Large intestine (tissue), 3 donors: ENCODE measurements at regions not wholly inside any gene's neighbourhood (a gene's known extent, or its start where the extent isn't known, plus 50 kb on each side); places are given as distances from the start of the nearest gene placed in this dataset.
A peak's percentile ranks its signal among the peaks of the same experiment; 100 is the strongest.

Experiments
- DNase-seq, 2 donors: peaks; one replicate each; pipeline versions ENCODE4 v3.0.0 to v3.0.0-alpha.2; 2013
- H3K27ac ChIP-seq: one replicate; pipeline ENCODE4 v1.5.1; 2013; ENCODE audit warnings: low read length
- H3K27me3 ChIP-seq: 2 replicates; pipeline ENCODE4 v1.6.1; 2013; ENCODE audit warnings: low read length; ENCODE audit not compliant: control insufficient read depth, insufficient read depth
- H3K36me3 ChIP-seq: 2 replicates; pipeline ENCODE4 v1.6.1; 2013; ENCODE audit warnings: low read length; ENCODE audit not compliant: control insufficient read depth, insufficient read depth
- H3K4me1 ChIP-seq: one replicate; pipeline ENCODE4 v1.6.1; 2013; ENCODE audit warnings: low read length; ENCODE audit not compliant: control insufficient read depth, insufficient read depth
- H3K4me3 ChIP-seq: one replicate; pipeline ENCODE4 v1.5.1; 2013; ENCODE audit warnings: low read length
- H3K9me3 ChIP-seq: one replicate; pipeline ENCODE4 v1.6.1; 2013; ENCODE audit warnings: mild to moderate bottlenecking, low read depth, low read length, moderate library complexity; ENCODE audit not compliant: control insufficient read depth
- WGBS: methylation state at CpG from one replicate; pipeline ENCODE4 v1.1.5; 2013; ENCODE audit warnings: low lambda C conversion rate; ENCODE audit not compliant: insufficient coverage; 5-methylcytosine and 5-hydroxymethylcytosine counted together

DNA sequence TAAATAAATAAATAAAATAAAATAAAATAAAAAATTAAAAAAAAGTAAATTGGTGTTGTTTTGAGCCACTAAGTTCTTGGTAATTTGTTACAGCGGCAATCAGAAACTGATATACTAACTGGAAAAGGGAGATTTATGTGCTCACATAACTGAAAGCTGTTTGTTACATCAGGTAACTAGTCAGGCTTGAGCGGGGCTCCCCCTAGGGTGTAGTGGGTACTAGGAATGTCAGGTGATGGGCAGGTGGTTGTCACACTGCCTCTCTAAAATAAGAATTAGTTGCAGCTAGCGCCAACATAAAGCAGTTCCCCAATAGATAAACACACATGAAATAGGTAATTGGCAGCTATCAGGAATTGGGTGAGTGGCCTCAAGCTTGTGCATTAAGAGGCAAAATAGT is 1336.9 kb downstream of the XPNPEP1 start:
- WGBS: no CpG with 5 or more reads among the region's 3 CpGs
- no peak overlapping the region for H3K4me3 ChIP-seq

DNA sequence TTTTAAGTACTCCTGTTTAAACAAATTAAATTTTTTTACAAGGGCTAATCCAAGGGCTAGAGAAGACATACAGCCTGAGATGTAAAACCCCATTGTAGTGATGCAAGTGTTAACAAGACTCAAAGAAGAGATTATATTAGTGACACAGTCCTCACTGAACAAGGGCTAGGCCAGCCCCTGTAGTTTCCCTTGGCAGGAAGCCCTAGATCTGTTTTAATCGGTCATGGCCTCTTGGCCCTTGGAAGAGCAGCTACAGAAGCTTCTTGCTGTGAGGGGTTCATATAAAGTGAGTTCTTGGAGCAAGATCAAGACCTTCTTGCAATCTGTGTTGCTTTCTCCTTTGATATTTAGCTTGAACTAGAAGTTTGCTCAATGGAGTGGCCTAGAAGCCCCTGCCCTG is 1339.4 kb downstream of the XPNPEP1 start:
- no peaks in the 10 kb centered on the region for H3K27me3 ChIP-seq
- no CpG with 5 or more reads among the region's 1 CpG for WGBS
- H3K4me1 ChIP-seq: peaks cover 5% of the 10 kb centered on the region
- no peak for DNase-seq
- H3K9me3 ChIP-seq: no peaks in the 10 kb centered on the region
- no peak overlapping the region for H3K27ac ChIP-seq
- no peaks in the 10 kb centered on the region for H3K36me3 ChIP-seq
- H3K4me3 ChIP-seq: no peak overlapping the region

More for the DNA sequence above, 1336.9 kb downstream of the XPNPEP1 start:
- H3K4me1 ChIP-seq: peaks cover 5% of the 10 kb centered on the region
- no peaks in the 10 kb centered on the region for H3K27me3 ChIP-seq
- H3K9me3 ChIP-seq: no peaks in the 10 kb centered on the region
- no peaks in the 10 kb centered on the region for H3K36me3 ChIP-seq
- no peak overlapping the region for H3K27ac ChIP-seq
- DNase-seq: no peak

DNA sequence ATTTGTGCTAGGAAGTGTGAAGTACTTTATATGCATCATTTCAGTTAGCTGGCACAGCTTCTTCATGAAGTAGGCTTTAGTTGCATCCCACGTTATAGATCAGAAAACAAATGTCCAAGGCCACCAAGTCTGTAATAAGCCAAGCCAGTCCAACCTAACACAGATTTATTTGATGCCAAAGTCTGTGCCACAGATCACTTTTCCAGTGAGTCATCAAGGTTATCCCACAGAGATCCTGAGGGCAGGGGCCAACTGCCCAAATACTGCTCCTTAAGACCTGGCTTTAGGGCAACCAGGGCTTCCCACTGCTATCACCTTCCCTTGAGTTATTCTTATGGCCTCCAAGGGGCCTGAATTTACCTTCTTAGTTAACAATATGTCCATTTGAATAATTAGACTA is 1340.4 kb downstream of the XPNPEP1 start:
- Histone ChIP-seq H3K4me3 (no peak overlapping the region), H3K27me3 (no peaks in the 10 kb centered on the region), H3K4me1 (peaks cover 5% of the 10 kb centered on the region), H3K9me3 (no peaks in the 10 kb centered on the region), H3K36me3 (no peaks in the 10 kb centered on the region), H3K27ac (peak overlapping the region; percentile 2)
- DNase-seq: no peak
- WGBS: no CpG with 5 or more reads among the region's 1 CpG

DNA sequence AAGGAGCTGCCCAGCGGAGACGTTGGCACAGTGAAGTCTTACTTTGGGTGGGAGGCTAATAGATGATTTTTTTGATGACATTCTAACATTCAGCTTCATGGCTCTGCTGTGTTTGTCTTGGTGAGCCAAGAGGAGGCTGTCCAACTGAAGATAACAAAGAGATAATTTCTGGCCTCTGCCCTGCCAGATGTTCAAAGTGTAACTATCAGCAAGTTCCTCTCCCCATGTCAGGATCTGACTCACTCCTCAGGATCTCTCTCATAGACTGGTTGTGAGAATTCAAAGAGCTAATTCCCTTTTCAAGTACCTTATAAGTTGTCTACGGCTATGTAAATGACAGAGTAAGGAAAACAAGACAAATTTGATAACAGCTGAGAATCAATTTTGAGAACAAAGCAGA is 1340.9 kb downstream of the XPNPEP1 start:
- no peak overlapping the region for H3K4me3 ChIP-seq
- peaks cover 5% of the 10 kb centered on the region for H3K4me1 ChIP-seq
- no peaks in the 10 kb centered on the region for H3K9me3 ChIP-seq
- DNase-seq: peak; percentile 25 to 33
- WGBS: no CpG with 5 or more reads among the region's 3 CpGs
- H3K36me3 ChIP-seq: no peaks in the 10 kb centered on the region
- H3K27ac ChIP-seq: peak overlapping the region; percentile 2
- no peaks in the 10 kb centered on the region for H3K27me3 ChIP-seq

DNA sequence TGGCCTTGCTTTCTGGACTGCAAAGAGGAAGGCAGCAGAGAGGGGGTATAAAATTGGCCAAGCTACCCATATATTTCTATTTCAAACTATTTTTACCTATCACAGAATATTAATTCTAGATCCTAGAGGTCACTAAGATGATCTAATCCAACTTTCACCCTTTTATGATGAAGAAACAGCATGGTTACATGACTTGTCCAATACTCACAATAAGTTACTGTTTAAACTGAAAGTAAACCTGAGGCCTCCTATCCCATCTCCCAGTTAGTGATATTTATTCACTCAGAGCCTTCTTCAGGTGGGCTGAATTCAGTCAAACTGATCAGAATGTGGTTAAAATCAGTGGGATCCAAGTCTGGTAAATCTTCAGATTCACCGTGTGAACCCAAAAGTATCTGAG is 1345.1 kb downstream of the XPNPEP1 start:
- no peaks in the 10 kb centered on the region for H3K9me3 ChIP-seq
- H3K27me3 ChIP-seq: no peaks in the 10 kb centered on the region
- no peaks in the 10 kb centered on the region for H3K36me3 ChIP-seq
- no peak for DNase-seq
- H3K27ac ChIP-seq: no peak overlapping the region
- no CpG with 5 or more reads among the region's 1 CpG for WGBS
- peaks cover 5% of the 10 kb centered on the region for H3K4me1 ChIP-seq
- H3K4me3 ChIP-seq: no peak overlapping the region

DNA sequence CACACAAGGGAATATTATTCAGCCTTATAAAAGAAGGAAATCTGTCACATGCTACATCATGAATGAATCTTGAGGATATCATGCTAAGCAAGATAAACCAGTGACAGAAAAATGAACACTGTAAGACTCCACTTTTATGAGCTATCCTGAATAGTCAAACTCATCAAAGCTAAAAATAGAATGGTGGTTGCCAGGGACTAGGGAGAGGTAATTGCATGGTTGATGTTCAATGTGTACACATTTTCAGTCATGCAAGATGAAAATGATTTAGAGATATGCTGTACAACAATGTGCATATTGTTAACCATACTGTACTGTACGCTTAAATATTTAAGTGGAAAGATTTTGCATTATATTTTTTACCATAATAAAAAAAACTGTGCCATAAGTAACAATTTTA is 1349.1 kb downstream of the XPNPEP1 start:
- Histone ChIP-seq H3K4me1 (no peaks in the 10 kb centered on the region), H3K27me3 (no peaks in the 10 kb centered on the region), H3K36me3 (no peaks in the 10 kb centered on the region), H3K4me3 (no peak overlapping the region), H3K27ac (no peak overlapping the region), H3K9me3 (no peaks in the 10 kb centered on the region)
- DNase-seq: no peak
- 89% methylated on average over 1 of the region's 1 CpG for WGBS

DNA sequence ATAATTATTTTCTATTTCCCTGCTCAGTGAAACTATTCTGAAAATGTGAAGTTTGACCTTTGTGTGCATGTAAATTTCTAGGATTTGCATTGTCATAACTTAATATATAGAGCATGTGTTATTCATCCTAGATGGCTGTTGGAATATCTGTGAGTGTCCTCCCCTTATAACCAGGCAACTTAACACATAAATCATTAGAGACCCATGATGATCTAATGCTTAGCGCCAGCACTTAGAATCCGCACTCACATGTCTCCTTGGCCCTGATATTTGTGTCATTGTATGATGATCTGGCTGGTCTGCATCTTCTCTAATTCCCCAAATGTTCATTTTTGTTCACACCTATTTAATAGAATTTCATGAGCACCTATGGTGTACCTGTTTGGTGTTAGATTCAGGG is 1354.5 kb downstream of the XPNPEP1 start:
- Histone ChIP-seq H3K4me1 (no peaks in the 10 kb centered on the region), H3K4me3 (no peak overlapping the region), H3K27me3 (no peaks in the 10 kb centered on the region), H3K27ac (no peak overlapping the region), H3K9me3 (peaks cover 6% of the 10 kb centered on the region), H3K36me3 (no peaks in the 10 kb centered on the region)
- no CpG with 5 or more reads among the region's 2 CpGs for WGBS
- DNase-seq: no peak

DNA sequence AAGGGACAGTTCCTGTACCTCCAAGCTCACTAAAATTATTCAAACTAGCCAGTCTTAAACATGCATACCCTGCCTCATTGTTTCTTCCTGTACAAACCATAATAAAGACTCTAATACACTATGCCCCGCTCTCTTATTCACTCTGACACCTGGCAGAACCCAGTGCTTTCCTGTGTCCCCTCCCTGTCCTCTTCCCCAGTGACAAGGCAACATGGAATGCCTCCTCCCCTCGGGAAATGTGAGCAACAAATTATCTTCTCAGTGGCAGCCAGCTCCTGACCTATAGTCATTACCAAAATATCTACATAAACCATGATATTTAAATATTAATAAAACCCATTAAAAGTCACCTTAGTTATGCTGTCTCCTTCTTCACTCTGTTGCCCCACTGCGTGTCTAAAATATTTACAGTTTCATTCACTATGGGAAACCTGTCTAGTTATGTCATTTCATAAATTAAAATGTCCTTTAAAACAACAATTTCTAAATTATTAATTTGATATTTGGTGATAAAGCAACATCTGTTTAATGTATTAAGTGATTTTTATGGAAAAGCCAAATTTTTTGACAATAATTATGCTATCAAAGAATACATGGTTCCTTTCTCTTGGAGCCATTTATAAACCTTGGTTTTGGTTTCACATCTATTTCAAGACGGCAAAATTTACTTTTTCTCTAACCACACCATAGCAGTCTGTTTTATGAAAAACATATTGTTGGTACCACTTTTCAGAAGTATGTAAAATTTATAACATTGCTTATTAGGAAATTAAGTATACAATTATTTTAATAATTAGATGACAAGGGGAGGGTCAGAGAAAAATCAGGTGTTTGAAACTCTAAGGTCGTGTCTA is 1355.2 kb downstream of the XPNPEP1 start:
- peaks cover 6% of the 10 kb centered on the region for H3K9me3 ChIP-seq
- no peak overlapping the region for H3K27ac ChIP-seq
- no peaks in the 10 kb centered on the region for H3K4me1 ChIP-seq
- H3K4me3 ChIP-seq: no peak overlapping the region
- no peaks in the 10 kb centered on the region for H3K27me3 ChIP-seq
- 70% methylated on average over 2 of the region's 5 CpGs for WGBS
- no peaks in the 10 kb centered on the region for H3K36me3 ChIP-seq
- no peak for DNase-seq

DNA sequence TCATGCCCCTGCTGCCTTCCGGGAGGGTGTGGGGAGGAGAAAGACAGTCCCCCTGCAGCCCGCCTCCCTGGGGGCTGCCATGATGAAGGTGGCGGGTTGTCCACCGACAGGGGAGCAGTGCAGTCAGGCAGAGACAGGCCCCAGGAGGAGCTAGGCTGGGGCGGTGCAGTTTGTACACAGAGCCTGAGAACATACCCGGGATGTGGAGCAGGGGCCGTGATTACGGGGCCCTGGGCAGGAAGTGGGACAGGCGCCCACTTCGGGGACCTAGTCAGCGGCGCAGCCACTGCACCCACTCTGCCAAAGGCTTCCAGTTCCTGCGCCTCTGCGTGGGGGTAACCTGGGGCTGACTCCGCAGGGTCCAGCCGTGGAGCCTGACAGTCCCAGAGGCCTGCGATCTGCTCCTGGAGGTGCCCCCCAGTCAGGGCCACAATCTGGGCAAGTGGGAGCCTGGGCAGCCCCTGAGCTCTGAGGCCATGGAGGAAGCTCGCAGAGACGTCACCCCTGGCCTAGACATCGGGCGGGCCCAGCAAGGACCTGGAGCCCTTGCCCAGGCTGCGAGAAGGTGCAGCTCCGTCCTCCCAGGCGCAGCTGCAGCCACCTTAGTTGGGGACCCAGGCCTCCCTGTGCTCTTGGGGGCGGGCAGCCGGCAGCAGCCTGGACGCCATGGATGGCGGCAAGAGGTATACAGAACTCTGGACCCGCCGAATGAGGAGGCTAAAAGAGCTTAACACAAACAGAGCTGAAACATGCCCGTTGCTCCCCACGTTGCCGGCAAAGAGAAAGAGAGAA is 1356.8 kb downstream of the XPNPEP1 start:
- WGBS: 80% methylated on average over 1 of the region's 33 CpGs
- Histone ChIP-seq H3K9me3 (peaks cover 6% of the 10 kb centered on the region), H3K27me3 (no peaks in the 10 kb centered on the region), H3K4me1 (no peaks in the 10 kb centered on the region), H3K4me3 (no peak overlapping the region), H3K36me3 (no peaks in the 10 kb centered on the region), H3K27ac (no peak overlapping the region)
- DNase-seq: no peak

DNA sequence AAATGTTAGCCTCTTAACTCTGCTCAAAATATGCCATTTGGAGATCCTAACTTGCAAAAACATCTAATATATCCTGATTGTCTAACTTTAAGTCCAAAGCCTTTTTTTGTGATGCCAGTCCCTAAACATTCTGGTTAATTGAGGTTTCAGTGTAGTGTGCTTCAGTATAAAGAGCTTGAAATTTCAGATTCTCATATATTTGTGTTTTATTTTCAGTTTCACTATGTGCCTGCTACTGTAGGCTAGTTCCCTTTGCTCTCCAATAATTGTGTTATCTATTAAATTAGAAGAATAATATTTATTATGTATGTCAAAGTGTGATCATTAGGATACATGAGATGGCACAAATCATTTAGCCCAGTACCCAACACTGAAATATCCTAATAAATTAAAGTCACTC is 1361.2 kb downstream of the XPNPEP1 start:
- DNase-seq: no peak
- Histone ChIP-seq H3K27me3 (no peaks in the 10 kb centered on the region), H3K4me3 (no peak overlapping the region), H3K27ac (no peak overlapping the region), H3K9me3 (peaks cover 6% of the 10 kb centered on the region), H3K4me1 (no peaks in the 10 kb centered on the region), H3K36me3 (no peaks in the 10 kb centered on the region)
